Thymus (tissue), 11 donors: ENCODE measurements at regions not wholly inside any gene's neighbourhood (a gene's known extent, or its start where the extent isn't known, plus 50 kb on each side); places are given as distances from the start of the nearest gene placed in this dataset.

Experiments
- DNase-seq, 9 donors: peaks; one replicate each; pipeline ENCODE4 v3.0.0-alpha.2; 2013; ENCODE audit warnings: low spot score in 9 of 9, low read depth in 6 of 9, missing footprints in 1 of 9
- H3K27ac ChIP-seq, 2 donors: one replicate each; pipeline ENCODE4 v1.5.1; 2013; ENCODE audit warnings: control low read depth in 1 of 2, low read depth in 1 of 2, low read length in 1 of 2, mild to moderate bottlenecking in 1 of 2, moderate library complexity in 1 of 2
- H3K27me3 ChIP-seq, 2 donors: one replicate each; pipeline ENCODE4 v1.5.1; 2013; ENCODE audit warnings: low read length in 1 of 2; ENCODE audit not compliant: control insufficient read depth in 2 of 2, insufficient read depth in 1 of 2
- H3K36me3 ChIP-seq, 2 donors: one replicate each; pipeline ENCODE4 v1.5.1; 2013; ENCODE audit warnings: low read length in 1 of 2, mild to moderate bottlenecking in 1 of 2, moderate library complexity in 1 of 2; ENCODE audit not compliant: control insufficient read depth in 2 of 2, insufficient read depth in 2 of 2
- H3K4me1 ChIP-seq, 2 donors: one replicate each; pipeline ENCODE4 v1.5.1; 2013; ENCODE audit warnings: low read length in 2 of 2; ENCODE audit not compliant: control insufficient read depth in 2 of 2, insufficient read depth in 2 of 2
- H3K4me3 ChIP-seq, 2 donors: one replicate each; pipeline ENCODE4 v1.5.1; 2013; ENCODE audit warnings: low read length in 2 of 2, control low read depth in 1 of 2, mild to moderate bottlenecking in 1 of 2
- H3K9me3 ChIP-seq, 2 donors: one replicate each; pipeline ENCODE4 v1.5.1; 2013; ENCODE audit warnings: low read length in 1 of 2, mild to moderate bottlenecking in 1 of 2; ENCODE audit not compliant: control insufficient read depth in 2 of 2, insufficient read depth in 1 of 2
- WGBS: extraction: QIAGEN DNeasy Blood & Tissue Kit; methylation state at CpG from one replicate; pipeline ENCODE4 v1.1.7; 2013; 5-methylcytosine and 5-hydroxymethylcytosine counted together
- donor health status: healthy.

DNA sequence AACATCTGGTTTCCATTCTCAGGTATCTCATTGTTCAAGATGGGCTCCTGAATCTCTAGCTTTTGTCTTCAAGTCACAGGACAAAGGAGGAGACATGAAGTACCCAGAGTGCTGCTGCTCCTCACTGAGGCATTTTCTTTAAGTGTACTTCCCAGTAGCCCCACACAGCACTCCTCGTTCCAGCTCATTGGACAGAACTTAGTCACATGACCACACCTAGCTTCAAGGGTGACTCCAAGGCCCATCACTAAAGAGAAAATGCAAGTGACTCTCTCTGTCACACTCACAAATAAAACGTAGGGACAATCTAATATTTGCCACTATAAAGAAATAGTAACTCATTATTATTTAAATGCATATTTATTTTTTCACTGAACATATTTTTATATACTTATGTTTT lies 58.3 kb upstream of the NEUROD6 start:
- no peaks in the 10 kb centered on the region for H3K4me1 ChIP-seq
- no peak overlapping the region for H3K27ac ChIP-seq
- no peaks in the 10 kb centered on the region for H3K27me3 ChIP-seq
- no peak for DNase-seq
- no peaks in the 10 kb centered on the region for H3K36me3 ChIP-seq
- no peaks in the 10 kb centered on the region for H3K9me3 ChIP-seq
- 86% methylated on average over 2 of the region's 2 CpGs for WGBS
- H3K4me3 ChIP-seq = no peak overlapping the region

DNA sequence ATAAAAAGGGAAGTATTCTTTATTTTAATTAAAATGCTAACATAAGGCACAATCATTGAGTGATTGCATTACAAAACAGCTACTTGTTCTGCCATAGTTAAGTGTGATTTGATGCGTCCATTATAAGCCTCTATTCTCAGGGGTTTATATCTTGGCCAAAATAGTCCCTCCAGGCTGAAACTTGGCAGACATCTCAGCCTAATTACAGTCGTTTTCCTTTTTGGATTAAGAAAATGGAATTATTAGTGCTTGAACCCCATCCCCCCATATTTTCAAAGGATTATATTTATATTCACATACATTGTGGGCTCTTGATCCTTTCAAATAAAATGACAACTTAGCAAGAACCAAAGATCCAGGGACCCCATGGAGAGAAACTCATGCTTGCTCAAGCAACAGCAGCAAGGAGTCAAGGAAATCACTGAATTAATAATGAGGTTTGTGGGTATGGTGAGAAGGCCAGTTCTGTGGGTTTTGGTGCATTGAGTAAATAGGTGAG lies 66.7 kb upstream of the NEUROD6 start:
- WGBS = 78% methylated on average over 2 of the region's 2 CpGs
- DNase-seq = no peak
- Histone ChIP-seq H3K4me3 (no peak overlapping the region), H3K4me1 (no peaks in the 10 kb centered on the region), H3K27ac (no peak overlapping the region), H3K27me3 (no peaks in the 10 kb centered on the region), H3K36me3 (no peaks in the 10 kb centered on the region), H3K9me3 (no peaks in the 10 kb centered on the region)

DNA sequence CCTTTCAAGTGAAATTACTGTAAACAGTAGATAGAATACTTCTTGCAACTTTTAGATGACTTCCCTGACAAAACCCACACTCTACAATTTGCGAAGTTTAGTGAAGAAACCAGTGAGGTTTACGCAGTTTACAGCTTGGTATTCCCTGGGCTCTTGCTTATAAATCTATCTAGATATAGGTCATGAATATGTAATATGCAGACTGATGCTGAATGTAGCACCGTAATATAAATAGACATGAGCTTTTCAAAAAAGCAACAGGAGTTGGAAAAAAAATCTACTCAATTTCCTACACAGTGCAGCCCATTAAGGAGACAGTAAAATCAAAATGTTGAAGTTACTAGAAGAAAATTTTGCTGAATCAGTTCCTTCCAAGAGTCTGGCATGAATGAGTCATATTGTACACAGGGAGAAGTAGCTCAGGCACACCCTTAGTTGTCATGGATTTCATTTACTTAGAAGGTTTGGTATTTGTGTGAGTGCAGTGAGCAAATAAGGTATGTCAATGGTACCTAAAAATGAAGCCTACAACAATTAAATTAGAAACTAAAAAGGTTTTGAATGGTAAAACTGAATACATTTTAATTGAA lies 67.7 kb upstream of the NEUROD6 start:
- H3K9me3 ChIP-seq = no peaks in the 10 kb centered on the region
- no peaks in the 10 kb centered on the region for H3K36me3 ChIP-seq
- no peaks in the 10 kb centered on the region for H3K27me3 ChIP-seq
- H3K4me1 ChIP-seq = no peaks in the 10 kb centered on the region
- no peak for DNase-seq
- 68% methylated on average over 3 of the region's 3 CpGs for WGBS
- H3K27ac ChIP-seq = no peak overlapping the region
- H3K4me3 ChIP-seq = no peak overlapping the region

DNA sequence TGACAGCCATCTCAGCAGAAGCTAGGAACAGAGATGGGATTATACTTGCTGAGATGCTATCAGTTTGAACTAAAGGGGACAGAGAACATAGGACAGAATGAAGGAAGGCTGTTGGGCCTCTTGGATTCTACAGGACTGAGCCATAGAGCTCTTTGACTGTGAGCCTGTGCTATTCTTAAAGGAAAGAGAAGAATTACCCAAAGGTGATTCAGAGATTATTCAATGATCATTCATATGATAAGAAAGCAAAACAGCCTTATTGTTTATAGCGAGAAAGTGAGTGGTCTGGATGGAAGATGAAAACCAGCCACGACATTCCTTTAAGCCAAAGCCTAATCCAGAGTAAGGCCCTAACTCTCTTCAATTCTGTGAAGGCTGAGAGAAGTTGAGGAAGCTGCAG lies 69.7 kb upstream of the NEUROD6 start:
- 96% methylated on average over 2 of the region's 2 CpGs for WGBS
- H3K27ac ChIP-seq = no peak overlapping the region
- no peaks in the 10 kb centered on the region for H3K27me3 ChIP-seq
- no peaks in the 10 kb centered on the region for H3K9me3 ChIP-seq
- H3K4me3 ChIP-seq = no peak overlapping the region
- no peak for DNase-seq
- no peaks in the 10 kb centered on the region for H3K4me1 ChIP-seq
- no peaks in the 10 kb centered on the region for H3K36me3 ChIP-seq

DNA sequence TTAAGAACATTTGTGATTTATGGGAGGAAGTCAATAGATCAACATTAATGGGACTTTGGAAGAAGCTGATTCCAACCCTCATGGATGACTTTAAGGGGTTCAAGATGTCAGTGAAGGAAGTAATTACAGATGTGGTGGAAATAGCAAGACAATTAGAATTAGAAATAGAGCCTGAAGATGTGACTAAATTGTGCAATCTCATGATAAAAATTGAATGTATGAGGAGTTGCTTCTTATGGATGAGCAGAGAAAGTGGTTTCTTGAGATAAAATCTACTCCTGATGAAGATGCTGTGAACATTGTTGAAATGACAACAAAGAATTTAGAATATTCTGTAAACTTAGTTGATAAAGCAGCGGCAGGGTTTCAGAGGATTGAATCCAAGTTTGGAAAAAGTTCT lies 70.9 kb upstream of the NEUROD6 start:
- no peak overlapping the region for H3K4me3 ChIP-seq
- no peak for DNase-seq
- H3K4me1 ChIP-seq = no peaks in the 10 kb centered on the region
- no peaks in the 10 kb centered on the region for H3K9me3 ChIP-seq
- no peaks in the 10 kb centered on the region for H3K36me3 ChIP-seq
- WGBS = 99% methylated on average over 1 of the region's 1 CpG
- no peaks in the 10 kb centered on the region for H3K27me3 ChIP-seq
- no peak overlapping the region for H3K27ac ChIP-seq

DNA sequence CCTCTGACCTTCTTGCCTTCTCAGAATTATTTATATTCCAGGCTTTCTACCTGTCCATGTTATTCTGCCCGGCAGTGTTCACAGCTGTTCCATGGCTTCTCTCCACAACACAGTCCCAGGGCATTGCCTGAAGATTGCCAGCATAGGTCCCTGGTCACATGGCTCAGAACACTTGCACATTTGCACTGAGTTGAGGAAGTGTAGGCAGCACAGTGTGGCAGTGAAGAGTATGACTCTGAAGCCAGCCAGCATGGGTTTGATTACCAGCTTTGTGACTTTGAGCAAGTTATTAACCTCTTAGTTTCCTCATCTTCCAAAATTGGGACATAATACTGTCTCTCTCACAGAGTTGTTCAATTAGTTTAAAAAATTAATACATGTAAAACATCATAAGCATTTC lies 73.2 kb upstream of the NEUROD6 start:
- 88% methylated on average over 1 of the region's 1 CpG for WGBS
- no peak for DNase-seq
- no peaks in the 10 kb centered on the region for H3K36me3 ChIP-seq

DNA sequence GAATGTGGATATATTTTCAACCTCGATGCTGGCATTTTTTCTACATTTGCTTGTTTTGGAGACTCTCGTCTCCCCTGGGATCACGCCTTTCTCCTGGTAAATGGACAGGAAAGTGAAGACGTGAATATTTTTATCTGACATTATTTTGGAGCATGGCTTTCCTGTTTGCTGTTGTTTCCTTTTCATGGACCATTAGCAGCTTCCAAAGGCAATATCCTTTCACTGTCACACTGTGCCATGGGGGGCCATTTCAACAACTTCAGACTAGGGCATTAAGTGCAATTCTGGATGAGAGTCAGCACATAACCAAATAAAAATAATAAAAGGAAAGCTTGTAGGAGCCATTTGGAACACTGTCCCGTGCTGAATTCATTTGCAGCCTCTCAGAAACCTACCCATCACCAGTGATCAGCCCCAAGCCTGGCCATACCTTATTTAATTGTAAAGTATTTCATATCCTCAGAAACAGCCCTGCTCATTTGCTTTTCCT lies 75.9 kb upstream of the NEUROD6 start:
- Histone ChIP-seq H3K27ac (no peak overlapping the region), H3K4me3 (no peak overlapping the region), H3K4me1 (no peaks in the 10 kb centered on the region), H3K36me3 (no peaks in the 10 kb centered on the region), H3K27me3 (no peaks in the 10 kb centered on the region), H3K9me3 (no peaks in the 10 kb centered on the region)
- no peak for DNase-seq
- WGBS = 81% methylated on average over 5 of the region's 5 CpGs

More for the DNA sequence above, 73.2 kb upstream of the NEUROD6 start:
- Histone ChIP-seq H3K27me3 (no peaks in the 10 kb centered on the region), H3K4me1 (no peaks in the 10 kb centered on the region), H3K9me3 (no peaks in the 10 kb centered on the region), H3K27ac (no peak overlapping the region), H3K4me3 (no peak overlapping the region)

DNA sequence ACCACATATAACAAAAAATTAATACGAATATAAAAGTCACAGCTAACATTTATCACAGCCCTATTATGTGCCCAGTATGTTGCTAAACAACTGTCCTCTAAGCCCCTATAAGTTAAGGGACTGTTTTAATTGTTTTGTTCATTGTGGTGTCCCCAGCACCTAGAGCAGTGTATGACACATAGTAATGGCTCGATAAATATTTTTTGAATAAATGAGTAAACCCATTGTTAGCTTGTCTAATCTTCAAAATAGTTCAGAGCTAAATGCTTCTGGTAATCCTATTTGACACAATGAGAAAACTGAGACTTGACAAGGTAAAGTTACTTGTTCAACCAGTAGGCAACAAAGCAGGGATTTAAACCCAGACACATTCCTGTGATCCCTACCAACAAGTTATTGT lies 78.4 kb upstream of the NEUROD6 start:
- no peak for DNase-seq
- 96% methylated on average over 2 of the region's 2 CpGs for WGBS
- Histone ChIP-seq H3K27ac (no peak overlapping the region), H3K36me3 (no peaks in the 10 kb centered on the region), H3K27me3 (no peaks in the 10 kb centered on the region), H3K4me3 (no peak overlapping the region), H3K4me1 (no peaks in the 10 kb centered on the region), H3K9me3 (no peaks in the 10 kb centered on the region)

DNA sequence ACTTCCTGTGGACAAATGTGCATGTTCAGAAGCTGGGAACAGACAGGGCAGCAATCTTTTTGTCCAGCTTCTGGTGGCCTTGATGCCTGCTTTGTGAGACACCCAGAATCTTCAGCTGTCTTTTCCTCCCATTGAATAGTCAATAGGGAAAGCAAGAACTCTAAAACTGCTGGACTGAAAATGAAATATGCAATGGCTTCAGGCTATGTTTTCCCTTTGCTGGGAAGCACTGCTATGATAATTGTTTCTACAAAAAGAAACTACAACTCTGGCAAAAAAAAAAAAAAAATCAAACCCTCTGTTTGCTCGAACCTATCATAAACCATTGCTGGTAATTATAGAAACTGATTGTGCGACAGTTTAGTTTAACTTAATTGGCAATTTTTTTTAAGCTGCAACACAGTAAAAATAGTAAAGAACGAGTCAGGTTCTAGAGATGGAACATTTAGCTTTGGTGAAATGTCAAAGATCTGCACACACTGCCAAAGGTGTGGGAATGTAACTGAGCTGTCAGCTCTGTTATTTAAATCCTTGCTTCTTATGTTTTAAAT lies 79.1 kb upstream of the NEUROD6 start:
- H3K27me3 ChIP-seq = no peaks in the 10 kb centered on the region
- 89% methylated on average over 3 of the region's 3 CpGs for WGBS
- H3K4me1 ChIP-seq = no peaks in the 10 kb centered on the region
- no peak overlapping the region for H3K27ac ChIP-seq
- no peaks in the 10 kb centered on the region for H3K9me3 ChIP-seq
- DNase-seq = no peak
- no peaks in the 10 kb centered on the region for H3K36me3 ChIP-seq
- no peak overlapping the region for H3K4me3 ChIP-seq
